NCI-H774 (cell line): ENCODE measurements at regions not wholly inside any gene's neighbourhood (a gene's known extent, or its start where the extent isn't known, plus 50 kb on each side); places are given as distances from the start of the nearest gene placed in this dataset.
"Not testable (repeated sequence)": the region's sequence is repeated elsewhere in the genome, so short reads cannot be mapped to it uniquely, and the experiment has no call there.

Source experiments
- DNase-seq: peaks from one replicate; lab custom pipeline; 2025; lab: John Stamatoyannopoulos, UW

DNA sequence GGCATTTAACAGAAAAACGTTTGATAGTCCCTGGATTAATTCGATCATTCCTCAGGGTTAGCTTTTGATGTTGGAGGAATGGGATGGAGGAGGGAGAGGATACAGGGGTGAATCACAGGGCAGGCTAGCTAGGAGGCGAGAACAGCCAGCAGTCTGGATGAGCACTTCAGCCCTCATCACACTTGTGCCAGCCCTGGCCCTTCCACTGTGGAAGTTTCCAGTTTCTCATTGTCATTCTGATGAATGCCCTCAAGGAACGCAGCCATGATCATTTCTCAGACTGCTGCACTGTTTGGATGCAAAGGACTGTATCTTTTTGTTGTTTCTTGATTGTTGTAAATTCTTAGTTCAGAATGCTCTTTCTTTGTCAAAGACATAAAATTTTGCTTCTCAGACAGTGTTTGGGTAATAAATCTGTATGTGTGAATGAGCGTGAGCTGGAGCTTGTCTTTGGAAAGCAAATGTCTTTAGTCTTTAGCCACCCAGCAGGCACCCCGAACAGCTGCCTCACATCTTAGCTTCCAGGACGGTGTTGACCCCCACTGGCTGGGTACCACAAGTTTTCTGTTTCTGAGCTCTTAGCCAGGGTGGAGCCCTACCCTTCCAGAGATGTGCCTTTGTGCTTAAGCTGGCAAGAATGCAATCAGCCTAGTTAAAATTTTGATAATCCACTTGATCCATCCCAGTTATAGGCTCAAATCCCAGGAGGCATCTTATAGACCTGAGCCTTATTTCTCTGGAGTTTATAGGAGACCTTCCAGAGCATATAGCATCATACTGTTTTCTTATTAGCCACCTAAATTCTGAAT, 121.1 kb downstream of the PDCD6IP start:
- DNase-seq: no peak

DNA sequence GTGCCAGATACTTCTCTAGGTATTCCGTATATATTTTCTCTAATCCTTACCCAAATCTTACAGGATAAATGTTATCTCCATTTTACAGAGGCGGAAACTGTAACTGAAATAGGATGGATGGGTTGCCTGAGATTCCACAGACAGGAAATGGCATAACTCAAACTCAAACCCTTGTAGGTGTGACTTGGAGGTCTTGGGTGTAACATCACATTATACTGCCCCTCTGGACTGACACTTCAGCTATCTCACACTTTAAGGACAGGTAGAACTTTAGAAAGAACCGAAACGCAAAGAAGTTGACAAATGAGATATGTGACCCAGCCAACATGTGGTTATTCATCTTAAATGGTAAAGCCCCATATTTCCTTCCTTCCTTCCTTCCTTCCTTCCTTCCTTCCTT, 122.1 kb downstream of the PDCD6IP start:
- no peak for DNase-seq

DNA sequence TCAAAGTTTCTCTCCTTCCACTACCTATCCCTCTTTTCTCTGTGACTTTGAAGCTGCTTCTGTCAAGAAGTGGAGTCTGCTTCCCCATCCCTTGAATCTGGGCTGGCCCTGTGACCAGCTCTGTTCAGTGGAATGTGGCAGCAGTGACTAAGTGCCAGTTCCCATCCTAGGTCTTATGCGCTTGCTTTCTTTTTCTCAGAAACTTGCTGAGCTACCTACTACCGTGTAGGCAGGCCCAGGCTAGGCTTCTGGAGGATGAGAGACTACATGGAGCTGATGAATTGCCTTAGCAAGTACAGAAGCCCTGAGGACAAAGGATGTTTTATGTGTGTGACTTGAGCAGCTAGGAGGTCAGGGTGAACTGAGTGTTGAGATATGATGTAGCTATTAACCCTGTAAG, 123.2 kb downstream of the PDCD6IP start:
- DNase-seq: no peak

DNA sequence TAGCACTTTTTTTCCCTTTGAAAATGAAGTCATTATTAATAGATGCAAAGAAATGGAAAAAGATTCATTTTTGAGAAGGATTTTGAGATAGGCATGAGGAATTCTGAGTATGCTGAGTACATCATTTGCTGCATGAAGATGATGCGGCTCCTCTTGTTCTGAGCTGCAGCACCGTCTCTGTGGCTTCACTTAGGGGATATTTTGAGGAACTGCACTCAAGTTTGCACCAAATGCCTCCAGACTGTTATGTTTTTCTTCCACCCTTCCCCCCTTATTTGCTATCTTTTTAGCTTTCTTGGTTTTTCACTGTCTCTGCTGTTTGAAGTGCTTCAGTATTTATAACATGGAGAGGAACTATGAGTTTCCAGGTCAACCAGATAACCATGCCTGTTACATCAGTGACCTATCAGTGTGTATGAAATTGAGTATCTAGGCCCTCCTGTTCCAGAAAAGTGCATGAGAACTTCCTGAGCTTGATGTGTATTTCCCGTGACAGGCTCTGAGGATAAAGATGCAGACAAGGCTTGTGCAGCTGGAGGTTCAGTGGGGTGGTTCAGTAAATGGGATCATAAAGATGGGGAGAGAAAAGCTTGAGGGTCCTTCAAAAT, 128.7 kb downstream of the PDCD6IP start:
- DNase-seq: no peak

DNA sequence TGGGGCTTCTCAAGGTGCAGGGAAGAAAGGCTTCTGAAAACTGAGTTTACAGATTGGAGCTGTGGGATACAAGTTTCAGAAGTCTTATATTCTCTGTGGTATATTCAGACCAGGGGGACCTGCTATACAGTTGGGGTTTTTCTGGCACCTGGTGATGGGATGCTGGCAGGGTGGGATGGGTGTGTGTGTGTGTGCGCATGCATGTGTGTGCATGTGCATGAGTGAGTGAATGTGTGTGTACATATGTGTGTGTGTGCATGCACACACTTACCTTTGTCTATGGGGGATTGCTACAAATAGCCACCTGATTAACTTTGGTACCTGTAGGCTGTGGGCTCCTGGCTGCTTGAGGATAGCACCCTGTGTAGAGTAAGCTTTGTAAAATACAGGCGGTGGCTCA, 131.4 kb downstream of the PDCD6IP start:
- DNase-seq: no peak

DNA sequence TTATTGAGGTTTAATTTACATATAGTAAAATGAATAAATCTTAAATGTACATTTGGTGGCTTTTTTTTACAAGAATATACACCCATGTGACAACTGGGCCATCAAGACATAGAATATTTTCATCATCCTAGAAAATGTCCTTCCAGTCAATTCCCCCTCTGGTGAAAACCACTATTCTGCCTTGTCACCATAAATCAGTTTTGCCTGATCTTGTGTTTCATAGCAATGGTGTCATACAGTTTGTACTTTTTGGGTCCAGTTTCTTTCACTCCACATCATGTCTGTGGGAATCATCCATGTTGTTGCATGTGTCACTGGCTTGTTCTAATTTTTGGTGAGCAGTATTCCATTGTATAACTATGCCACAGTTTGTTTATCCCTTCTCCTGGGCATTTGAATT, 133.1 kb downstream of the PDCD6IP start:
- DNase-seq: no peak

DNA sequence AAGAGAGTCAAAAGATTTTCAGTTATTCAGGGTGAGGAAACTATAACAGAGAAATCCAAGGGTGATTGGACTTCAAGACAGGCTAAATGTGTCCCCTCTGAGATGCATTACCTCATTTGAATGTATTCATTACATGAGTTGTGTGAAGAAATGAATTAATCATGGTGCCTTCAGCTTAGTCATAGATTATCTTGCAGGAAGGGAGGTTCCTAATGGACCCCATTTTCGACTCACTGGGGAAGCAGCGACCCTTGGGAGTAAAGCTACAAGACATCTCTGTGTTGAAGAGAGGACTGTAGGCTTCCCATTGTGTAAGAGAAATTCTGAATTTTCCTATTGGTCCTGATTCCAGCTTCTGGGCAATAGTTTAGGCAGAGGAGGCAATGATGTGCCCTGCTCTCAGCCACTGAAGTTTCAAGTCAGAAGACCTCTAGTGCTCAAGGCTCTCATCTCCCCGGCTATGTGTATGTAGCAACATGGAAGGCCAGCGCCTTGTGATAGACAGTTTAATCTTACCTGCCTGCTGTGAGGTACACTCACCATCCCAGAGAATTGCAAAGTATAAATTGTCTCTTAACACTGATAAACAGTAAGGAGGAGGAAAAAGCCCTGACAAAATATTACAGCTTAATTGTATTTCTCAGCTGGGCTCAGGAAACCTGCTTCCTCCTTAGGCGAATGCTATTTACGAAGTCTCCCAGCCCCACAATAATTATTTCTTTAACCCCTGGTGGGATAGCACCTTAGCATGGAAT, 133.8 kb downstream of the PDCD6IP start:
- no peak for DNase-seq

DNA sequence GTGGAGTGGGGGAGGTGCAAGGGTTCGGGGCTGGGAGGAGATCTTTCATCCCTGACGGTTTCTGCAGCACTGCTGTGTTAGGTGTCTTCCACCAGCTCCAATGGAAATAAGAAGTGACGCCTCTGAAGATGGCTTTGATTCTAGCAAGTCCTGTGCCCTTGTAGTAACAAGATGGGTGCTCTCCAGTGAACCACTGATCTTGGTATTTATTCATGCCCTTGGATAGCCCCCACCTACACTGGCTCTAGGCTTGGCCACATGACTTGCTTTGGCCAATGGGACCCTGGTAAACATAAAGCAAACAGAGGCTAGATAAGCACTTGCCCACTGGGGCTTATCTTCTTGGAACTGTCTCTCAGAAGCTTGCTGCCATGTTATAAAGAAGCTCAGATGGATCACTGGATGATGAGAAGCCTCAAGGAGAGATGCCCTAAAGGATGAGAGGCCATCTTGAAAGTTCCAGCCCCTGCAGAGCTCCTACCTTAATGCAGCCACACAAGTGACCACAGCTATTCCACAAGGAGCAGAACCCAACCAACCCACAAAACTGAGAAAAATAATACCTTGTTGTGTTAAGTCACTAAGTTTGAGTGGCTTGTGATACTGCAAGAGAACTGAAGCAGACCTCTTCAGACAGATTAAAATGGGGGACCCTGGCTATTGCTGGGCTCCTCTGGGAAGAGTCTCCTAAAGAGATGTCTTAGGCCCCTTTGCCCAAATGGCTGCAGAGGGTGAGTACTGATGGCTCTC, 137.9 kb downstream of the PDCD6IP start:
- DNase-seq: no peak

DNA sequence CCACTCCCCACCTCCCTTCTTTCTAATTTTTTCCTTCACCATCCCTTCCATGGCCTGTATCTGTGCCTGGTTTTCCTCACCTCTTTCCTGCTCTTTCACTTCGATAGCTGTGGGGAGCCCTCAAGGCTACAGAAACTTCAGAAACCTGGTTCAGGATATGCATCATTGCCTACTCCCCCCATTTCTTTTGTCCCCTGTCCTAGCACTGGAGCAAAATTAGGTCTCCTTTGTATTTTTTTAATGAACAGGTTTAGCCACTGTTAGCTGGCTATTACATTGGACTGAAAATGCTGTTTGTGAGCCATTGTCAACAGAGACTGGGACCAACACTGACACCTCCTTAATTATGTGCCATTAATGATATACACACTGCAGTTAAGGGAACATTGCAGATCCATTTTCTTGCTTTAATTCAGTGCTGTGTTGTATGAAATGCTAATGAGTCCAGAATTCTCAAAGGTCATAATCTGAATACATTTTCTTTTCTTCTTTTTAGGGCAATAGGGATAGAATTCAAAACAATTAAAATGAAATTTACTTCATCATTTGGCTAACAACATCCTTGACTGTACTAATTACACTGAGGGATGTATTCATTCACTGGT, 138.6 kb downstream of the PDCD6IP start:
- no peak for DNase-seq

DNA sequence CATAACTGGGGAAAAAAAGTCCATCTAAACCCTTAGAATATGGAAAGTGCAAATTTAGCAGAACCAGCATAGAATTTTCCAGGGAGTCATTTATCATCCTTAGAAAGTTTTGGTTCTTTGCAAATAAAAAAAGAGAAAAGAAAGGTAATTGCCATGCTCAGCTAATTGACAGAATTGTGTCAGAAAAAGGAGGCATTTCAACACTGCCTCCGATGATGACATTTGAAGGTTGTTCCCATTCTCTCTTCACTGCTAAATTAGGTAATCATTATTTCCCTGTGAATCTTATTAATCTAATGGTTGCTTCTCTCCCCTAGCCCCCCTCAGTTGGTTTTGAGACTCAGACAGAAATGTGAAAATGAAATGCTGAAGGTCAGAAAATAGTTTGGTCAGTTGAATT, 139.2 kb downstream of the PDCD6IP start:
- no peak for DNase-seq

DNA sequence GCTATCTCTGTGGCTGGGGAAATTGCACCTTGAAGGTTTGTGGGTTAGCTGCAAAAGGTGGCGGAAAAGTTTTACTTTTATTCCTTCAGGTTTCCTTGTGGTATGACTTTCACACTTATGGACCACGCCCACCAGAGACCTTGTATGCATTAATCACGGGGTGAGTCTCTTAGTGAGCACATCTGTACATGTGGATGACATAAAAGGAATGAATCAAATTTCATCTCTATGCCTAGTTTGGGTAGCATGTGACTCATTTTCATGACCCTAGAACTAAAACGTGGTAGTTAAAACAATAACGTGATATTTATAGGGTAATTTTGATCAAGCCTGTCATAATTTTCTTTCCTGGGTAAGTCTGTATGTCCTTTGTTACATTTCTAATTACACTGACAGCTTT, 141.7 kb downstream of the PDCD6IP start:
- no peak for DNase-seq

DNA sequence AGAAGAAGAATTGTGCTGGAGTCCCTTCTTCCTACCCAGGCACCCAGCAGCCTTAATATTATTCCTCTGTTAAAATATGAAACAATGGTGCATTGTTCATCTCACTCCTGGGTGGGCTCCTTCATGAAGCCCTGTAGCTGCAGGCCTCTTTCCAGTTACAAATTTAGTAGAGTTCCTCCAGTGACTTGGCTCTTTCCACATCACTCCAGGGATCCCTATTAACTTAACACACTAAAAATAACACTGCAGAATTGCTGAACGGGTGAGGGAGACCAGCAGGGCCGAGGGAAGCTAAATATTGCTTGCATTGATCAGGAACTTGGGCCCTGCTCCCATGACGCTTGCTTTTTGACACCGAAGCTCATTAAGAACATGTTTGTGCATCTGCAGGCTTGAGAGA, 142.3 kb downstream of the PDCD6IP start:
- no peak for DNase-seq

DNA sequence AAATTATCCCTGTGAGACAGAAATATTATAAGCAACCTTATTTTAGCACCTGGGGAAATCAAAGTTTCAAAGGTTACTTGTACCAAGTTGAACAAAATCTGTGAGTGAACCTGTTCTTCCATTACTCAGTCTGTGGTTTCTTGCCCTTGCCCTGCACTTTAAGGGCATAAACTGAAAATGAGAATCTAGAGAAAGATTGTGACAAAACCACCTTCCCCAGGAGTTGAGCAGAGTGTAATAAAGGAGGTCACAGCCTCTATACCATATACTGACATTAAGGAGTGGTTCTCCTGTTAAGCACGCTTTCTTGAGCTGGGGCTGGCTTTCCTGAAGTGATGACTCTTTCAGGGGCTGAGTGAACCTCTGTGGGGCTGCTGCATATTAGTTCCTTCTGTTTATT, 143.4 kb downstream of the PDCD6IP start:
- no peak for DNase-seq

DNA sequence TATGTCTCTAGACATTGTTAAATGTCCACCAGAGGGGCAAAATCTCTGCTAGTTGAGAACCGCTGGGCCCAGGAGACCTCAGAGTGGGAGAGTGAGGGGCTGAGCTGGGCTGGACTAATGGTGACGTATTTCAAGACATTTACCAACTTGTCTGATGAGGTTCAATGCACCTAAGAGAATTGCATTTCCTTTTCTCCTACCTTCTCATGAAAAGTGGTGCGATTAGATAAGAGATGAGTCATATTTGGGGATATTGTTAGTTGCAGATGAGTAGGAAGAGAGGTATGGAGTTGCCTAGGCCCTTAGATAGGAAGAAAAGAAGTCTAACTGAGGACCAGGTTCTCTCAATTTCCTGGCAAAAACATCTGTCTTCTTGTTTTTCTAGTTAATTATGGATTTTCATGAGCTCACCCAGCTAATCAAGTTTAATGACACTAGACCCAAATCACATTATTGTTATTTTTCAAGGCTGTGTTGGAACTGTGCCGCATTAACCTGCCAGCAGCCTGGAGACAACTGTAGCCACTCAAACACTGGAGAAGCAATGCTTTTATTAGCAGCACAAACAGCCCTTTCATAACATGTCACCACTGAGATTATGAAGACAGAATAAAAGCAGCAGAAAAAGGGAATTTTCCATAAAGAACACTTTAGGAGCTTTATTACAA, 144.2 kb downstream of the PDCD6IP start:
- DNase-seq: no peak

DNA sequence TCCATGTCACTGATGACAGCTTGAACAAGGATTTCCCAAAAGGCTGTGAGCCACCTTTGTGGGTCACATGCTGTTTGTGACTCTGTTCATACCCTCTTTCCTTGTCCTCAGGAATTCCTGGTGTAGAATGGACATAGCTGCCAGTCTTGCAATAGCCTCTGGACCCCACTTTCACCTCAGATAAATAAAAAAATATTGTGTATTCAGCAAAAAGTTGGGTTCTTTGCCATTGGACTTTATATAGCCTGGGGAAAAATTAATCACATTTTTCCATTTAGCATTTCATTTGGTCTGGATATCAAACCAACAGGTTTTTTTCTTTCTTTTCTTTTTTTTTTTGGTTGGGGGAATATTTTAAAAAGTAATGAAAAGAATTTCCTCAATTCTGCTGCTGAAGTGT, 144.8 kb downstream of the PDCD6IP start:
- no peak for DNase-seq

DNA sequence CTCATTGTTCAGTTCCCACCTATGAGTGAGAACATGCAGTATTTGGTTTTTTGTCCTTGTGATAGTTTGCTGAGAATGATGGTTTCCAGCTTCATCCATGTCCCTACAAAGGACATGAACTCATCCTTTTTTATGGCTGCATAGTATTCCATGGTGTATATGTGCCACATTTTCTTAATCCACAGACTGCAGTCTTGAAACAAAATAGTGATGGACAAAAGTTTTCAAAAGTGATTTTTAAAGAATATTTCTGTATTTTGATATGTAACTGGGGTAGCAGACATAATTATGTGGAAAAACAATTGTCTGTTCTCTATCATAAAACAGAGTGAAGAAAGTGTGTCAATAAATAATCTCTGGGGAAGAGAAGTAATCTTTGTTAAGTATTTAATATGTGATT, 148.2 kb downstream of the PDCD6IP start:
- DNase-seq: not testable (repeated sequence)

DNA sequence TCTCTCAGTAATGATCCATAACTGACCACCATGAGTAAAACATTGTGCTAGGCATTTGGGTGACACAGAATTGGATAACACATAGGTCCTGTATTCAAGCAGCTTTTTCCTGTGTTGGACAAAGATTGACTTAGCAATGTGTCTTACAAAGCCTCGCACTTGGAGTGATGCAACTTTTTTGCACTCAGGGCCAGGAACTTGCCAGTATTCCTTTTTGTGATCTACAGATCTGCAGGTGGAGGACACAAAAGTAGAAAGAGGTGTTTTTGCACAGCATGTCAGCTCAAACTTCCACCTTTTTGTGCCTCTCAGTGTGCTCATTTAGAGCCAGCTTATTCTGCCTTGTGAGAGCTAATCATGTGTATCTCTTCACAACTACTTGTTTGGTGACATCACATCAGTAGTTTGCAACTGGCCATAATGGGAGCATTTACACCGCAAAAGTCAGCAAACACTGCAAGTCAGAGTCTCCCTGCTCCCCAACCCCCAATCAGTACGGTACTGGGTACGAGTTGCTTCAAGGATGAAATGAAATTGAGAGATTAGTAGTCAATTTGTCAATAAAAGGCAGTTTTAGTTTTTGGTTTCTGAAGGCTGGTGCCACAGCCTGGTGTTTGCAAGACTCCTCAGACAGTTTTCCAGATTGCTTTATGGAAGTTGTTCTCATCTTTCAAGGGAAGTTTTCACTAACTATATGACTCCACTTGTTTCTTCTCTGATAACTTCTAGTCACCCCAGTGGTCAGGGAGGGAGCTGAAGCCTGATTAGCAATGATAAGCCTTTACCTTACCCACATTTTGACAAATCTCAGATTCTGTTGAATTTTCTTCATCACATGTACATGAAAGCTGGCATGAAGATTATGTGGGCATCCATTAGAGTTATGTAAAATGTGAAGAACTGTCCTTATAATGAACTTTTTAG, 149.1 kb downstream of the PDCD6IP start:
- no peak for DNase-seq

DNA sequence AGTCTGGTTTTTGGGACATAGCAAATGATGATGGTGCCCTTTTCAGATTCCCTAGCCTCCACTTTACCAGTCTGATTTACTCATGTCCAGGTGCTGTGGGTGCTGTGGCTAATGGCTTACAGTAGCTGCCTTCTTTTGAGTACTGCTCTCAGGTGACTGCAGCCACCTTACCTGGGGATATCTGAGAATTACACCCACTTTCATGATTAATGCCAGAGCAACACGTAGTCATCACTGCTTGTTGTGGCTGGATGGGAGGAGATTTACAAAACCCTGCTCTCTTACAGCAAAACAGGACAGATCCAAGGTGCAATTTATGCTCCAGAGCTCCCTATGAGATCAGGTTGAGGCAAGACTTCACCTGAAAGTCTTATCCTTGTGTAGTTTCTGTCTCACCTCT, 150.6 kb downstream of the PDCD6IP start:
- no peak for DNase-seq

DNA sequence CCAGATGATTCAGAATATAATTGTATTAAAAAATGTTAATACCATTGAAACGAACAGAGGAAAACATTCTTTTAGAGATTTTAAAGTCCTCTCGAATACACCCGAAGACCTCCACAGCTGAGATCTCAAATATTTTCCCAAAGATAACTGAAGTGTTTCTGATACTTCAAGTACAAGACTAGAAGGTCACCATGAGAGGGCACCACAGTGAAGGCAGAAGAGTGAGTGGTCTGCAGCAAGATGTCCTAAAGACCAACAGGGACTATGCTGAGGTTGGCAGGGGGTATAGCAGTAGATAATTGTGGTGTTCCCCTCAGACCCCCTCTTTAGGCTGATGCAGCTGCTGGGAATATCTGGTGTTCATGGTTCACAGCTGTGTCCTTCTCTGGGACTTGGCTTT, 156.5 kb downstream of the PDCD6IP start:
- no peak for DNase-seq

DNA sequence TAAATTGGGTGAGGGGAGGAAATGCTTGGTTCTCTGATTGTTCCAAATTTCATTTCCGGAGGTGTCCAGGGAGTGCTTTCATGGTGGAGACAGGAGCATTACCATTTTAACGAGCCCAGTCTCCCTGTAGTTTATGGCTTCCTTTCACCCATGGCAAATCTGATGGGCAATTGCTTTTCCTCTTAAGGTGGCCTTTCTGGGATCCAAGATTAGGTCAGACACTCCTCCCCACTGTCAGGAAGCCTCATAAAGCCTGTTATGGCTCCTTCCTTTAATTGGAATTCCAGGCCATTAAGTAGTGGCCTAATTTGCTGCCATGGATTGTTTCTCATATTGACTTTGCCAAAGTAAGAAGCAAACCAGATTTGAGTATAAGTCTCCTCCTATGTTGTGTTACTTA, 157.8 kb downstream of the PDCD6IP start:
- DNase-seq: no peak
